ENCODE measurements at regions not wholly inside any gene's neighbourhood (a gene's known extent, or its start where the extent isn't known, plus 50 kb on each side); places are given as distances from the start of the nearest gene placed in this dataset.

DNA sequence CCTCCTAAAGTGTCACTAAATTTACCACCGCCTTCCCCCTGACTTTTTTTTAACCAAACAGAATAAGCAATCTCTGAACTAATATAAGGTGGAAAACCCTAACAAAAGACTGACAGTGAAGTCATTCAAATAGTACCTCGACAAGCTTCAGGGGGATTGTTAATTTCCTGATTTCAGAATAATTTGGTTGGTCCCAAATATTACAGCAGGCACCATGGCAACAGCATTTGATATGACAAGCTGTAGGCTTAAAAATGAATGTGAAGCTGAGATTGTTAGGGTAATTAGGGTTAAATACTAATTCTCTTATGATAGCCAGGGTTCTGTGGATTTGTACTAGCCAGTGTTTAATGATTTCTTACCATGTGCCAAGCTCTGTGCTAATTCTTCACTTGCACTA is 63.5 kb upstream of the GOLGA8B start:
- Histone ChIP-seq H3K9me3 (ENCODE audit: control insufficient read depth in 4 of 4, low read length in 3 of 4) (peaks cover 0 to 3% (median 0%) of the 10 kb centered on the region in 4 donors), H3K27me3 (ENCODE audit: control insufficient read depth in 4 of 4, insufficient read depth in 4 of 4, low read length in 3 of 4) (no peaks in the 10 kb centered on the region), H3K9ac (ENCODE audit: low read depth in 1 of 2, low read length in 2 of 2) (no peak overlapping the region), H3K36me3 (ENCODE audit: control insufficient read depth in 4 of 4, insufficient read depth in 3 of 4, low read depth in 1 of 4, low read length in 3 of 4) (no peaks in the 10 kb centered on the region), H3K4me1 (ENCODE audit: control insufficient read depth in 4 of 4, insufficient read depth in 4 of 4, low read length in 3 of 4) (no peaks in the 10 kb centered on the region), H3K4me3 (ENCODE audit: low read depth in 1 of 3, low read length in 3 of 3) (no peak overlapping the region), H3K27ac (ENCODE audit: low read depth in 1 of 2, low read length in 2 of 2) (no peak overlapping the region)
- 60% methylated on average over 2 of the region's 2 CpGs for WGBS
- TF ChIP-seq FOXA1 (IDR thresholded peaks at IDR 0.05) (no peak), RXRA (IDR thresholded peaks at IDR 0.05) (no peak), SP1 (IDR thresholded peaks at IDR 0.05) (no peak), RAD21 (IDR thresholded peaks at IDR 0.05) (no peak), JUND (IDR thresholded peaks at IDR 0.05) (no peak), YY1 (IDR thresholded peaks at IDR 0.05) (no peak), HNF4G (IDR thresholded peaks at IDR 0.05) (no peak), EGR1 (IDR thresholded peaks at IDR 0.05; ENCODE audit: low read depth in 2 of 2) (no peak), HNF4A (conservative IDR thresholded peaks at IDR 0.05) (no peak), FOXA2 (IDR thresholded peaks at IDR 0.05) (no peak), GABPA (IDR thresholded peaks at IDR 0.05 in 1 of 2, conservative IDR thresholded peaks at IDR 0.05 in 1 of 2) (no peak), NR2F2 (IDR thresholded peaks at IDR 0.05) (no peak), TAF1 (conservative IDR thresholded peaks at IDR 0.05) (no peak)
- TF ChIP-seq, protein P1, sequence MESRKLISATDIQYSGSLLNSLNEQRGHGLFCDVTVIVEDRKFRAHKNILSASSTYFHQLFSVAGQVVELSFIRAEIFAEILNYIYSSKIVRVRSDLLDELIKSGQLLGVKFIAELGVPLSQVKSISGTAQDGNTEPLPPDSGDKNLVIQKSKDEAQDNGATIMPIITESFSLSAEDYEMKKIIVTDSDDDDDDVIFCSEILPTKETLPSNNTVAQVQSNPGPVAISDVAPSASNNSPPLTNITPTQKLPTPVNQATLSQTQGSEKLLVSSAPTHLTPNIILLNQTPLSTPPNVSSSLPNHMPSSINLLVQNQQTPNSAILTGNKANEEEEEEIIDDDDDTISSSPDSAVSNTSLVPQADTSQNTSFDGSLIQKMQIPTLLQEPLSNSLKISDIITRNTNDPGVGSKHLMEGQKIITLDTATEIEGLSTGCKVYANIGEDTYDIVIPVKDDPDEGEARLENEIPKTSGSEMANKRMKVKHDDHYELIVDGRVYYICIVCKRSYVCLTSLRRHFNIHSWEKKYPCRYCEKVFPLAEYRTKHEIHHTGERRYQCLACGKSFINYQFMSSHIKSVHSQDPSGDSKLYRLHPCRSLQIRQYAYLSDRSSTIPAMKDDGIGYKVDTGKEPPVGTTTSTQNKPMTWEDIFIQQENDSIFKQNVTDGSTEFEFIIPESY (IDR thresholded peaks at IDR 0.05): no peak
- TF ChIP-seq, protein P2, sequence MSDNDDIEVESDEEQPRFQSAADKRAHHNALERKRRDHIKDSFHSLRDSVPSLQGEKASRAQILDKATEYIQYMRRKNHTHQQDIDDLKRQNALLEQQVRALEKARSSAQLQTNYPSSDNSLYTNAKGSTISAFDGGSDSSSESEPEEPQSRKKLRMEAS (IDR thresholded peaks at IDR 0.05): no peak
- TF ChIP-seq, protein P3, sequence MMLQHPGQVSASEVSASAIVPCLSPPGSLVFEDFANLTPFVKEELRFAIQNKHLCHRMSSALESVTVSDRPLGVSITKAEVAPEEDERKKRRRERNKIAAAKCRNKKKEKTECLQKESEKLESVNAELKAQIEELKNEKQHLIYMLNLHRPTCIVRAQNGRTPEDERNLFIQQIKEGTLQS (IDR thresholded peaks at IDR 0.05): no peak
- TF ChIP-seq, protein P4, sequence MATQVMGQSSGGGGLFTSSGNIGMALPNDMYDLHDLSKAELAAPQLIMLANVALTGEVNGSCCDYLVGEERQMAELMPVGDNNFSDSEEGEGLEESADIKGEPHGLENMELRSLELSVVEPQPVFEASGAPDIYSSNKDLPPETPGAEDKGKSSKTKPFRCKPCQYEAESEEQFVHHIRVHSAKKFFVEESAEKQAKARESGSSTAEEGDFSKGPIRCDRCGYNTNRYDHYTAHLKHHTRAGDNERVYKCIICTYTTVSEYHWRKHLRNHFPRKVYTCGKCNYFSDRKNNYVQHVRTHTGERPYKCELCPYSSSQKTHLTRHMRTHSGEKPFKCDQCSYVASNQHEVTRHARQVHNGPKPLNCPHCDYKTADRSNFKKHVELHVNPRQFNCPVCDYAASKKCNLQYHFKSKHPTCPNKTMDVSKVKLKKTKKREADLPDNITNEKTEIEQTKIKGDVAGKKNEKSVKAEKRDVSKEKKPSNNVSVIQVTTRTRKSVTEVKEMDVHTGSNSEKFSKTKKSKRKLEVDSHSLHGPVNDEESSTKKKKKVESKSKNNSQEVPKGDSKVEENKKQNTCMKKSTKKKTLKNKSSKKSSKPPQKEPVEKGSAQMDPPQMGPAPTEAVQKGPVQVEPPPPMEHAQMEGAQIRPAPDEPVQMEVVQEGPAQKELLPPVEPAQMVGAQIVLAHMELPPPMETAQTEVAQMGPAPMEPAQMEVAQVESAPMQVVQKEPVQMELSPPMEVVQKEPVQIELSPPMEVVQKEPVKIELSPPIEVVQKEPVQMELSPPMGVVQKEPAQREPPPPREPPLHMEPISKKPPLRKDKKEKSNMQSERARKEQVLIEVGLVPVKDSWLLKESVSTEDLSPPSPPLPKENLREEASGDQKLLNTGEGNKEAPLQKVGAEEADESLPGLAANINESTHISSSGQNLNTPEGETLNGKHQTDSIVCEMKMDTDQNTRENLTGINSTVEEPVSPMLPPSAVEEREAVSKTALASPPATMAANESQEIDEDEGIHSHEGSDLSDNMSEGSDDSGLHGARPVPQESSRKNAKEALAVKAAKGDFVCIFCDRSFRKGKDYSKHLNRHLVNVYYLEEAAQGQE (IDR thresholded peaks at IDR 0.05): no peak
- TF ChIP-seq, protein P5, sequence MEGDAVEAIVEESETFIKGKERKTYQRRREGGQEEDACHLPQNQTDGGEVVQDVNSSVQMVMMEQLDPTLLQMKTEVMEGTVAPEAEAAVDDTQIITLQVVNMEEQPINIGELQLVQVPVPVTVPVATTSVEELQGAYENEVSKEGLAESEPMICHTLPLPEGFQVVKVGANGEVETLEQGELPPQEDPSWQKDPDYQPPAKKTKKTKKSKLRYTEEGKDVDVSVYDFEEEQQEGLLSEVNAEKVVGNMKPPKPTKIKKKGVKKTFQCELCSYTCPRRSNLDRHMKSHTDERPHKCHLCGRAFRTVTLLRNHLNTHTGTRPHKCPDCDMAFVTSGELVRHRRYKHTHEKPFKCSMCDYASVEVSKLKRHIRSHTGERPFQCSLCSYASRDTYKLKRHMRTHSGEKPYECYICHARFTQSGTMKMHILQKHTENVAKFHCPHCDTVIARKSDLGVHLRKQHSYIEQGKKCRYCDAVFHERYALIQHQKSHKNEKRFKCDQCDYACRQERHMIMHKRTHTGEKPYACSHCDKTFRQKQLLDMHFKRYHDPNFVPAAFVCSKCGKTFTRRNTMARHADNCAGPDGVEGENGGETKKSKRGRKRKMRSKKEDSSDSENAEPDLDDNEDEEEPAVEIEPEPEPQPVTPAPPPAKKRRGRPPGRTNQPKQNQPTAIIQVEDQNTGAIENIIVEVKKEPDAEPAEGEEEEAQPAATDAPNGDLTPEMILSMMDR (IDR thresholded peaks at IDR 0.05; ENCODE audit: low read depth, low read length, missing input control): no peak
- no peak for DNase-seq (ENCODE audit: low spot score)

All from liver (tissue), 8 donors.